K562 (cell line): ENCODE measurements at regions not wholly inside any gene's neighbourhood (a gene's known extent, or its start where the extent isn't known, plus 50 kb on each side); places are given as distances from the start of the nearest gene placed in this dataset.

ENCODE experiments used
- CTCF ChIP-seq, 3 experiments: IDR thresholded peaks in 2 of 3; conservative IDR thresholded peaks in 1 of 3; 2 replicates each; pipeline ENCODE4 v1.5.1; 2011 to 2012; ENCODE audit warnings: low read length in 3 of 3, mild to moderate bottlenecking in 3 of 3, control low read depth in 2 of 3, improper control_type of control experiment in 1 of 3, inconsistent platforms in 1 of 3, low read depth in 1 of 3, mixed read lengths in 1 of 3, moderate library complexity in 1 of 3; ENCODE audit not compliant: insufficient read depth in 2 of 3
- MNT ChIP-seq, 2 experiments: fragments of 450-650 bp; conservative IDR thresholded peaks; 2 replicates each; pipeline ENCODE4 v1.6.1; 2017; ENCODE audit warnings: mild to moderate bottlenecking in 2 of 2, moderate library complexity in 2 of 2
- PBX2 ChIP-seq, 2 experiments: IDR thresholded peaks in 1 of 2; conservative IDR thresholded peaks in 1 of 2; 2 replicates each; pipeline ENCODE4 v1.6.1; 2016; ENCODE audit warnings: low read depth in 2 of 2, mild to moderate bottlenecking in 1 of 2, missing compliant biosample characterization in 1 of 2, missing genetic modification characterization in 1 of 2, moderate library complexity in 1 of 2
- RFX1 ChIP-seq: fragments of 450-650 bp; IDR thresholded peaks from 2 replicates; pipeline ENCODE4 v1.6.1; 2016; ENCODE audit warnings: mild to moderate bottlenecking, moderate library complexity
- RREB1 ChIP-seq: fragments of 250-450 bp; sonication (Bioruptor Pico); IDR thresholded peaks from 2 replicates; pipeline ENCODE4 v1.4.0; 2020
- ZNF24 ChIP-seq: fragments of 450-650 bp; IDR thresholded peaks from 2 replicates; pipeline ENCODE4 v1.6.1; 2016

GRCh38 chr9:108586471-108587139 is 269.2 kb downstream of the ACTL7B start:
- TF ChIP-seq MNT (conservative IDR thresholded peaks at IDR 0.05) (no peak), CTCF (IDR thresholded peaks at IDR 0.05 in 2 of 3, conservative IDR thresholded peaks at IDR 0.05 in 1 of 3; ENCODE audit: insufficient read depth in 2 of 3, low read depth in 1 of 3, low read length in 3 of 3) (no peak), RFX1 (no peak), ZNF24 (no peak), PBX2 (CRISPR knock-in tag; IDR thresholded peaks at IDR 0.05; ENCODE audit: low read depth) (no peak), PBX2 (tag; conservative IDR thresholded peaks at IDR 0.05; ENCODE audit: low read depth) (no peak), RREB1 (no peak)
